Stimulated activated effector memory CD8-positive, alpha-beta T cell treated with anti-CD3 and anti-CD28 coated beads, Interleukin-12 subunit alpha, Interleukin-12 subunit beta, amount 100 ng/mL, for 72 hours (primary cell): ENCODE measurements at regions not wholly inside any gene's neighbourhood (a gene's known extent, or its start where the extent isn't known, plus 50 kb on each side); places are given as distances from the start of the nearest gene placed in this dataset.

Source experiments
- ATAC-seq: fragments of 150-1000 bp; cut with Tn5 transposase; 2 replicates; pipeline ENCODE4 v1.10.0; 2021
- DNase-seq, 2 donors: peaks; one replicate each; pipeline ENCODE4 v3.0.0; 2021 to 2022; ENCODE audit warnings: low spot score in 2 of 2
- H3K27ac Mint-ChIP-seq: one replicate; pipeline ENCODE4 v1.8.0; 2022; ENCODE audit warnings: mild to moderate bottlenecking, mixed read lengths
- H3K36me3 Mint-ChIP-seq: one replicate; pipeline ENCODE4 v1.8.0; 2022; ENCODE audit warnings: mild to moderate bottlenecking, mixed read lengths
- H3K4me1 Mint-ChIP-seq: one replicate; pipeline ENCODE4 v1.8.0; 2022; ENCODE audit warnings: mixed read lengths
- H3K4me3 Mint-ChIP-seq: one replicate; pipeline ENCODE4 v1.8.0; 2022; ENCODE audit warnings: mild to moderate bottlenecking, mixed read lengths
- H3K9me3 Mint-ChIP-seq: one replicate; pipeline ENCODE4 v1.8.0; 2022; ENCODE audit warnings: mixed read lengths

- Mint-ChIP-seq H3K9me3 (peaks cover 6% of the 10 kb centered on the region), H3K4me1 (no peaks in the 10 kb centered on the region), H3K36me3 (no peaks in the 10 kb centered on the region), H3K4me3 (no peak overlapping the region), H3K27ac (no peak overlapping the region)
- no peak for DNase-seq
- ATAC-seq: no peak
Observed at GRCh38 chr4:18556402-18556801, 534.8 kb upstream of the LCORL start.

DNA sequence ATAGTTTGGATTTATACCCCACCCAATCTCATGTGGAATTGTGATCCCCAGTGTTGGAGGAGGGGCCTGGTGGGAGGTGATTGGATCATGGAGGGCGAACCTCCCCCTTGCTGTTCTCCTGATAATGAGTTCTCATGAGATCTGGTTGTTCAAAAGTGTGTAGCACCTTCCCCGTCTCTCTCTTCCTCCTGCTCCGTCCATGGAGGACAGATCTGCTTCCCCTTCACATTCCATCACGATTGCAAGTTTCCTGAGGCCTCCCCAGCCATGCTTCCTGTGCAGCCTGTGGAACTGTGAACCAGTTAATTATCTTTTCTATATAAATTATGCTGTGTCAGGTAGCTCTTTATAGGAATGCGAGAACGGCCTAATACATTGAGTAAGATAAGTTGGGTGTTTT lies 518.8 kb upstream of the LCORL start:
- DNase-seq: no peak
- H3K4me3 Mint-ChIP-seq: no peak overlapping the region
- ATAC-seq: no peak
- peaks cover 1% of the 10 kb centered on the region for H3K9me3 Mint-ChIP-seq
- H3K36me3 Mint-ChIP-seq: no peaks in the 10 kb centered on the region
- H3K27ac Mint-ChIP-seq: no peak overlapping the region
- H3K4me1 Mint-ChIP-seq: no peaks in the 10 kb centered on the region

DNA sequence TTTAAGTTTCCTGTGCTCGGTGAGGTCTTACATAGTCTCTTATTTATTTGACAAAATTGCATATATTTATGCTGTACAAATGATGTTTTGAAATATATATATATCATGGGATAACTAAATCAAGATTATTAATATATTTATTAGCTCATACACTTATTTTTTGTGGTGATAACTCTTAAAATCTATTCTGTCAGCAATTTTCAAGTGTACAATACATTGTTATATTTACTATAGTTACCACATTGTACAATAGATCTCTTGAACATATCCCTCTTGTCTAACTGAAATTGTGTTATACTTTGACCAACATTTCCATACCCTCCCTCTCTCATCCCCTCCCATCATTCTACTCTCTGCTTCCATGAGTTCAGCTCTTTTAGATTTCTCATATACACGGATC lies 516.6 kb upstream of the LCORL start:
- no peaks in the 10 kb centered on the region for H3K36me3 Mint-ChIP-seq

GRCh38 chr4:18536428-18536827 lies 514.9 kb upstream of the LCORL start:
- Mint-ChIP-seq H3K36me3 (no peaks in the 10 kb centered on the region), H3K9me3 (peaks cover 3% of the 10 kb centered on the region), H3K4me1 (no peaks in the 10 kb centered on the region), H3K4me3 (no peak overlapping the region), H3K27ac (no peak overlapping the region)
- no peak for DNase-seq
- no peak for ATAC-seq

More for the DNA sequence above, 516.6 kb upstream of the LCORL start:
- no peaks in the 10 kb centered on the region for H3K4me1 Mint-ChIP-seq
- DNase-seq (no peak), ATAC-seq (no peak)
- H3K4me3 Mint-ChIP-seq: no peak overlapping the region
- H3K9me3 Mint-ChIP-seq: peaks cover 3% of the 10 kb centered on the region
- no peak overlapping the region for H3K27ac Mint-ChIP-seq

- H3K27ac Mint-ChIP-seq: no peak overlapping the region
- peaks cover 3% of the 10 kb centered on the region for H3K9me3 Mint-ChIP-seq
- DNase-seq: no peak
- no peaks in the 10 kb centered on the region for H3K4me1 Mint-ChIP-seq
- H3K36me3 Mint-ChIP-seq: no peaks in the 10 kb centered on the region
- H3K4me3 Mint-ChIP-seq: no peak overlapping the region
- no peak for ATAC-seq
Observed at GRCh38 chr4:18535948-18536347, 514.4 kb upstream of the LCORL start.

- Mint-ChIP-seq H3K27ac (no peak overlapping the region), H3K9me3 (peaks cover 3% of the 10 kb centered on the region), H3K36me3 (no peaks in the 10 kb centered on the region), H3K4me1 (no peaks in the 10 kb centered on the region), H3K4me3 (no peak overlapping the region)
- ATAC-seq (no peak), DNase-seq (no peak)
Observed at GRCh38 chr4:18533262-18533775, 511.8 kb upstream of the LCORL start.

DNA sequence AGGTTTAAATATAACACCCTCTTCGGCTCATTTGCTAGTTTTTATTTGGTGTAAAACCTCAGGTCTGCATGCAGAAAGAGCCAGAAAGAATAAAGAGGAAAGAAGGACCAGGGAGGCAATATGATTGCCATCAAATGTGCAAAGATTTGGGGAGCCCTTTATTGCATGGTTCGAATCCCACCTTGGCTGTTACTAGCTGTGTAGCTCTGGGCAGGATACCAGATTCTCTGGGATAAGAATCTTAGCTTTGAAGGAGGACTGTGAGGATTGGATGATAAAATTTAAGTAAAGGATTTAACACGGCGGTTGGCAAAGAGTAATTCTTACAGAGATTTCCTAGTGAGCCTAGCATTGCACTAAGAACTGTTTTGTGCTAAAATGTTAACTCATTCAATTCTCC lies 510.2 kb upstream of the LCORL start:
- H3K9me3 Mint-ChIP-seq: peaks cover 3% of the 10 kb centered on the region
- DNase-seq (no peak), ATAC-seq (no peak)
- no peak overlapping the region for H3K4me3 Mint-ChIP-seq
- H3K4me1 Mint-ChIP-seq: no peaks in the 10 kb centered on the region
- no peaks in the 10 kb centered on the region for H3K36me3 Mint-ChIP-seq
- no peak overlapping the region for H3K27ac Mint-ChIP-seq

GRCh38 chr4:18529482-18529881 lies 507.9 kb upstream of the LCORL start:
- H3K4me1 Mint-ChIP-seq: no peaks in the 10 kb centered on the region
- no peaks in the 10 kb centered on the region for H3K36me3 Mint-ChIP-seq
- ATAC-seq (no peak), DNase-seq (no peak)
- H3K9me3 Mint-ChIP-seq: no peaks in the 10 kb centered on the region
- no peak overlapping the region for H3K4me3 Mint-ChIP-seq
- H3K27ac Mint-ChIP-seq: no peak overlapping the region

- Mint-ChIP-seq H3K4me3 (no peak overlapping the region), H3K36me3 (no peaks in the 10 kb centered on the region), H3K27ac (no peak overlapping the region), H3K4me1 (no peaks in the 10 kb centered on the region), H3K9me3 (no peaks in the 10 kb centered on the region)
- no peak for ATAC-seq
- DNase-seq: no peak
Observed at GRCh38 chr4:18524667-18525066, 503.1 kb upstream of the LCORL start.

GRCh38 chr4:18518098-18518497 lies 496.5 kb upstream of the LCORL start:
- no peak overlapping the region for H3K27ac Mint-ChIP-seq
- no peak for DNase-seq
- no peak for ATAC-seq
- no peaks in the 10 kb centered on the region for H3K9me3 Mint-ChIP-seq
- no peaks in the 10 kb centered on the region for H3K36me3 Mint-ChIP-seq
- no peak overlapping the region for H3K4me3 Mint-ChIP-seq
- no peaks in the 10 kb centered on the region for H3K4me1 Mint-ChIP-seq

GRCh38 chr4:18513861-18514260 lies 492.3 kb upstream of the LCORL start:
- Mint-ChIP-seq H3K9me3 (peaks cover 2% of the 10 kb centered on the region), H3K27ac (no peak overlapping the region), H3K4me1 (no peaks in the 10 kb centered on the region), H3K4me3 (no peak overlapping the region), H3K36me3 (no peaks in the 10 kb centered on the region)
- DNase-seq: no peak
- no peak for ATAC-seq

DNA sequence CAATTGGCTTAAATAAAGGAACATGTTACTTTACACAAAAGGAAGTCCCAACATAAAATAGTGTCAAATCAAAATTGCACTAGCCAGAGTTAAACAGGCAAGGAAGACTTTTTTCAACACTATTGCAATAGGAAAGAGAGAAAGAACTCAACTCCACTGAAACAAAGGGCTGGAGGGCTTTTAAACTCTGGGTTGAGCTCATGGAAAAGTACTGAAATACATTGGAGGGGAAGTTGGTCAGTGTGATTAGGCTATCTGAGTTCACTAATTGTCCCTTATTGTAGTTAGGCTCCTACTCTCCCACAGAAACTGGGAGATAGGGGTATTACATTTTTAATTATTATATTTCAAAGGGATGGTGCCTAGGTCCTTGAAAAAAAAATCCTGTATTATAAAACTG lies 491.2 kb upstream of the LCORL start:
- DNase-seq (no peak), ATAC-seq (no peak)
- Mint-ChIP-seq H3K27ac (no peak overlapping the region), H3K4me1 (no peaks in the 10 kb centered on the region), H3K36me3 (no peaks in the 10 kb centered on the region), H3K4me3 (no peak overlapping the region), H3K9me3 (peaks cover 2% of the 10 kb centered on the region)

GRCh38 chr4:18511727-18512126 lies 490.2 kb upstream of the LCORL start:
- no peak overlapping the region for H3K27ac Mint-ChIP-seq
- H3K4me1 Mint-ChIP-seq: no peaks in the 10 kb centered on the region
- no peak overlapping the region for H3K4me3 Mint-ChIP-seq
- no peaks in the 10 kb centered on the region for H3K36me3 Mint-ChIP-seq
- no peak for ATAC-seq
- no peak for DNase-seq
- H3K9me3 Mint-ChIP-seq: peaks cover 2% of the 10 kb centered on the region

- Mint-ChIP-seq H3K36me3 (no peaks in the 10 kb centered on the region), H3K9me3 (peaks cover 2% of the 10 kb centered on the region), H3K4me3 (no peak overlapping the region), H3K27ac (no peak overlapping the region), H3K4me1 (no peaks in the 10 kb centered on the region)
- DNase-seq (no peak), ATAC-seq (no peak)
Observed at GRCh38 chr4:18508786-18509185, 487.2 kb upstream of the LCORL start.

GRCh38 chr4:18480928-18481327 lies 459.4 kb upstream of the LCORL start:
- Mint-ChIP-seq H3K9me3 (peaks cover 10% of the 10 kb centered on the region), H3K4me3 (no peak overlapping the region), H3K36me3 (no peaks in the 10 kb centered on the region), H3K4me1 (no peaks in the 10 kb centered on the region), H3K27ac (no peak overlapping the region)
- DNase-seq (no peak), ATAC-seq (no peak)

DNA sequence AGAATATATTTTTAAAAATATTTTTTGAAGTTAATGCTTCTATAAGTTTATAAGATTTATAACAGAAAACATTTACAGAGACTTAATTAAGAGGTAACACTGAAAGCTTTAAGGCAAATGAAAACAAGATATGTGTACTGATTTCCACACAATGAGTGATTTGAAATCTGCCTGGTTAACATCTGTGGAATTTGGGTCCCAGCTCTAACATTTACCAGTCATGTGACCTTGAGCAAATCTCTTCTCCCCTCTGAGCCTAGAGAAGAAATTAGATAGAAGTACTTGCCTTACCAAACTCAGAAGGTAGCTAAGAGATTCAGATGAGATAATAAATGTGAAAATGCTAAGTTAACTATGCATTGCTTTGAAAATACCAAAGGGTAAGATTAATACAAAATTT lies 458.8 kb upstream of the LCORL start:
- Mint-ChIP-seq H3K4me1 (no peaks in the 10 kb centered on the region), H3K36me3 (no peaks in the 10 kb centered on the region), H3K4me3 (no peak overlapping the region), H3K27ac (no peak overlapping the region), H3K9me3 (peaks cover 10% of the 10 kb centered on the region)
- ATAC-seq (no peak), DNase-seq (no peak)

GRCh38 chr4:18479825-18480224 lies 458.3 kb upstream of the LCORL start:
- H3K36me3 Mint-ChIP-seq: no peaks in the 10 kb centered on the region
- peaks cover 6% of the 10 kb centered on the region for H3K9me3 Mint-ChIP-seq
- no peaks in the 10 kb centered on the region for H3K4me1 Mint-ChIP-seq
- H3K27ac Mint-ChIP-seq: no peak overlapping the region
- no peak for ATAC-seq
- no peak overlapping the region for H3K4me3 Mint-ChIP-seq
- no peak for DNase-seq
